K562 (cell line): ENCODE measurements at regions not wholly inside any gene's neighbourhood (a gene's known extent, or its start where the extent isn't known, plus 50 kb on each side); places are given as distances from the start of the nearest gene placed in this dataset.

ENCODE experiments used
- ATAC-seq: fragments of 200-7000 bp; cut with Tn5 transposase; 3 replicates; pipeline ENCODE4 v1.9.1; 2020; ENCODE audit warnings: moderate library complexity
- BruUV-seq: library from RNA; stranded (reverse); fragments of 400-500 nt; replicated peaks from 2 replicates; lab custom pipeline; 2021; lab: Mats Ljungman, UMichigan
- CTCF ChIA-PET: fragments of 300-600 bp; formaldehyde crosslinking; extraction: SDS; loops from one replicate; lab custom pipeline; 2021; ENCODE audit warnings: low intra/inter-chr PET ratio; lab: Yijun Ruan, JAX
- POLR2A ChIA-PET: fragments of 300-600, 350-650 bp; sonication (Branson Sonifier 250); formaldehyde crosslinking; extraction: SDS; loops from one replicate; lab custom pipeline; 2021; ENCODE audit warnings: antibody characterized with exemption, inconsistent platforms; lab: Yijun Ruan, JAX
- DNase-seq, 4 experiments: peaks; one replicate each; pipeline versions ENCODE4 v3.0.0 to v3.0.0-alpha.2; 2011 to 2018; ENCODE audit warnings: low spot score in 3 of 4, mixed read lengths in 3 of 4; ENCODE audit errors: extremely low read depth in 1 of 4
- FAIRE-seq: peaks from 2 replicates; lab custom pipeline; 2011; peaks lifted over from hg19 to GRCh38; lab: Jason Lieb, UNC
- H2AFZ ChIP-seq: 2 replicates; pipeline ENCODE4 v1.6.0; 2011; ENCODE audit warnings: low read depth, low read length, control low read depth, inconsistent platforms
- H3K27ac ChIP-seq: fragments of 200-600 bp; 3 replicates; pipeline ENCODE4 v1.8.0; 2011; ENCODE audit warnings: low read depth, mild to moderate bottlenecking, control low read depth, inconsistent platforms, low read length, moderate library complexity, mixed read lengths; ENCODE audit errors: extremely low read depth
- H3K27me3 ChIP-seq, 2 experiments: fragments of 300-600 bp in 1 of 2; 2 replicates in 1 of 2; 3 replicates in 1 of 2; pipeline versions ENCODE4 v1.6.0 to v1.8.0; 2011; ENCODE audit warnings: inconsistent platforms in 2 of 2, low read length in 2 of 2, mild to moderate bottlenecking in 1 of 2, mixed read lengths in 1 of 2, moderate library complexity in 1 of 2; ENCODE audit not compliant: control insufficient read depth in 2 of 2, insufficient read depth in 2 of 2
- H3K36me3 ChIP-seq: fragments of 300-600 bp; 3 replicates; pipeline ENCODE4 v1.8.0; 2011; ENCODE audit warnings: mild to moderate bottlenecking, low read length, inconsistent platforms; ENCODE audit not compliant: control insufficient read depth, insufficient read depth
- H3K4me1 ChIP-seq, 2 experiments: fragments of 200-600 bp in 1 of 2; replicated peaks in 1 of 2; 2 replicates in 1 of 2; 3 replicates in 1 of 2; pipeline versions ENCODE4 v1.5.1 to v1.8.0; 2011; ENCODE audit warnings: inconsistent platforms in 2 of 2, low read length in 2 of 2, mild to moderate bottlenecking in 1 of 2, mixed read lengths in 1 of 2, moderate library complexity in 1 of 2; ENCODE audit not compliant: control insufficient read depth in 2 of 2, insufficient read depth in 2 of 2
- H3K4me2 ChIP-seq: 2 replicates; pipeline ENCODE4 v1.6.1; 2011; ENCODE audit warnings: low read length, control low read depth, inconsistent platforms, mixed read lengths; ENCODE audit not compliant: insufficient read depth
- H3K4me3 ChIP-seq: fragments of 200-600 bp; sonication (generic), shearing (Covaris generic); 2 replicates; pipeline ENCODE4 v1.5.1; 2016; ENCODE audit warnings: control low read depth, inconsistent platforms
- H3K79me2 ChIP-seq: fragments of 200-600 bp; 3 replicates; pipeline ENCODE4 v1.8.0; 2011; ENCODE audit warnings: low read length, inconsistent platforms; ENCODE audit not compliant: control insufficient read depth, insufficient read depth
- H3K9ac ChIP-seq, 2 experiments: 2 replicates each; pipeline versions ENCODE4 v1.6.0 to v1.6.1; 2011; ENCODE audit warnings: low read depth in 2 of 2, low read length in 2 of 2, control low read depth in 1 of 2, inconsistent platforms in 1 of 2, mild to moderate bottlenecking in 1 of 2, mixed read lengths in 1 of 2; ENCODE audit not compliant: insufficient read depth in 1 of 2
- H3K9me1 ChIP-seq: one replicate; pipeline ENCODE4 v1.6.0; 2011; ENCODE audit warnings: inconsistent platforms, mild to moderate bottlenecking, low read length, moderate library complexity; ENCODE audit not compliant: control insufficient read depth, insufficient read depth
- H3K9me3 ChIP-seq: replicated peaks from 2 replicates; pipeline ENCODE4 v1.5.1; 2011; ENCODE audit warnings: low read depth, low read length, inconsistent platforms; ENCODE audit not compliant: control insufficient read depth, insufficient read depth
- H4K20me1 ChIP-seq: replicated peaks from 2 replicates; pipeline ENCODE4 v1.6.1; 2011; ENCODE audit warnings: low read length, inconsistent platforms, mixed read lengths; ENCODE audit not compliant: control insufficient read depth, insufficient read depth
- ADNP ChIP-seq: fragments of 200-800 bp; sonication (Bioruptor generic); IDR thresholded peaks from 2 replicates; pipeline ENCODE4 v1.6.1; 2016; ENCODE audit warnings: missing genetic modification characterization, missing compliant biosample characterization
- NCOA4 ChIP-seq: fragments of 450-650 bp; IDR thresholded peaks from 2 replicates; pipeline ENCODE4 v1.6.1; 2018; ENCODE audit warnings: mild to moderate bottlenecking; ENCODE audit not compliant: partially characterized antibody
- WGBS: fragments of 100-300 bp; shearing (Covaris generic); methylation state at CpG from one replicate; pipeline ENCODE4 v1.1.6; 2016; ENCODE audit warnings: low coverage, mixed read lengths; ENCODE audit not compliant: insufficient coverage; ENCODE audit errors: missing lambda C conversion rate; 5-methylcytosine and 5-hydroxymethylcytosine counted together
- in situ Hi-C: fragments of 300-500 bp; cut with MboI; formaldehyde crosslinking; loops from 4 replicates; pipeline ENCODE4 v1.15.0; 2018; ENCODE audit warnings: inconsistent platforms, mixed read lengths
- intact Hi-C: fragments of 100-400 bp; cut with micrococcal nuclease; formaldehyde crosslinking; loops from 2 replicates; pipeline ENCODE4 v1.14.2; 2022
- TF ChIP-seq, protein P1 (sequence below): fragments of 250-450 bp; sonication (Bioruptor Pico); IDR thresholded peaks from 2 replicates; pipeline ENCODE4 v1.4.0; 2020; ENCODE audit warnings: mild to moderate bottlenecking, moderate library complexity, borderline replicate concordance
- TF ChIP-seq, protein P2 (sequence below), 2 experiments: IDR thresholded peaks in 1 of 2; conservative IDR thresholded peaks in 1 of 2; 2 replicates each; pipeline ENCODE4 v1.6.1; 2016; ENCODE audit warnings: low read depth in 2 of 2, mild to moderate bottlenecking in 1 of 2, missing compliant biosample characterization in 1 of 2, missing genetic modification characterization in 1 of 2, moderate library complexity in 1 of 2

DNA sequence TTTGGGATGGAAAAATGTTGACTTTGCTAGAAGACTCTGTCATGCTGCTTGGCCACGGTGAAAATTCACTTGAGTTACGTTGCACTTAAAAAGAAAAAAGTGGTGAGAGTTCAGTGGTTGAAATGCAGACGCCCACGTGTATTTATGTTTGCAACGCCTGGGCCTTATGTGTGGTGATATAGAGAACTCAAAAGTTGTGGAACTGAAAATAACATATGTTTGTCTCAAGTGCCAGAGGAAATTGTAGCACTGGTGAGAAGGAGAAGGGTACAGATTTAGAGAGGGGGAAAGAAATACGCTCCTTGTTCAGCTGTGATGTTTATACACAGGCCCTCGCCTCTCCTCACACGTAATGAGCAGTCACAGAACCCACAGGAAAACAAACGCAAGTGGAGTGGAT, 73.6 kb downstream of the EMX2 start:
- no peaks in the 10 kb centered on the region for H3K9me3 ChIP-seq
- no peaks in the 10 kb centered on the region for H3K4me1 ChIP-seq
- in situ Hi-C loops: no loop called here
- H3K9ac ChIP-seq: no peak overlapping the region
- intact Hi-C loops: no loop called here
- no peaks in the 10 kb centered on the region for H3K36me3 ChIP-seq
- no peaks in the 10 kb centered on the region for H4K20me1 ChIP-seq
- WGBS: 0% methylated on average over 7 of the region's 9 CpGs
- ChIA-PET CTCF (no interaction called here), POLR2A (no interaction called here)
- H3K27me3 ChIP-seq: peaks cover 4 to 37% of the 10 kb centered on the region in 2 experiments; a peak in 3 of 5 replicates
- no peaks in the 10 kb centered on the region for H3K79me2 ChIP-seq
- TF ChIP-seq, protein P1, sequence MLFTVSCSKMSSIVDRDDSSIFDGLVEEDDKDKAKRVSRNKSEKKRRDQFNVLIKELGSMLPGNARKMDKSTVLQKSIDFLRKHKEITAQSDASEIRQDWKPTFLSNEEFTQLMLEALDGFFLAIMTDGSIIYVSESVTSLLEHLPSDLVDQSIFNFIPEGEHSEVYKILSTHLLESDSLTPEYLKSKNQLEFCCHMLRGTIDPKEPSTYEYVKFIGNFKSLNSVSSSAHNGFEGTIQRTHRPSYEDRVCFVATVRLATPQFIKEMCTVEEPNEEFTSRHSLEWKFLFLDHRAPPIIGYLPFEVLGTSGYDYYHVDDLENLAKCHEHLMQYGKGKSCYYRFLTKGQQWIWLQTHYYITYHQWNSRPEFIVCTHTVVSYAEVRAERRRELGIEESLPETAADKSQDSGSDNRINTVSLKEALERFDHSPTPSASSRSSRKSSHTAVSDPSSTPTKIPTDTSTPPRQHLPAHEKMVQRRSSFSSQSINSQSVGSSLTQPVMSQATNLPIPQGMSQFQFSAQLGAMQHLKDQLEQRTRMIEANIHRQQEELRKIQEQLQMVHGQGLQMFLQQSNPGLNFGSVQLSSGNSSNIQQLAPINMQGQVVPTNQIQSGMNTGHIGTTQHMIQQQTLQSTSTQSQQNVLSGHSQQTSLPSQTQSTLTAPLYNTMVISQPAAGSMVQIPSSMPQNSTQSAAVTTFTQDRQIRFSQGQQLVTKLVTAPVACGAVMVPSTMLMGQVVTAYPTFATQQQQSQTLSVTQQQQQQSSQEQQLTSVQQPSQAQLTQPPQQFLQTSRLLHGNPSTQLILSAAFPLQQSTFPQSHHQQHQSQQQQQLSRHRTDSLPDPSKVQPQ (CRISPR knock-in tag): no peak
- TF ChIP-seq ADNP (tag): no peak
- TF ChIP-seq NCOA4: no peak
- TF ChIP-seq, protein P2, sequence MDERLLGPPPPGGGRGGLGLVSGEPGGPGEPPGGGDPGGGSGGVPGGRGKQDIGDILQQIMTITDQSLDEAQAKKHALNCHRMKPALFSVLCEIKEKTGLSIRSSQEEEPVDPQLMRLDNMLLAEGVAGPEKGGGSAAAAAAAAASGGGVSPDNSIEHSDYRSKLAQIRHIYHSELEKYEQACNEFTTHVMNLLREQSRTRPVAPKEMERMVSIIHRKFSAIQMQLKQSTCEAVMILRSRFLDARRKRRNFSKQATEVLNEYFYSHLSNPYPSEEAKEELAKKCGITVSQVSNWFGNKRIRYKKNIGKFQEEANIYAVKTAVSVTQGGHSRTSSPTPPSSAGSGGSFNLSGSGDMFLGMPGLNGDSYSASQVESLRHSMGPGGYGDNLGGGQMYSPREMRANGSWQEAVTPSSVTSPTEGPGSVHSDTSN (CRISPR knock-in tag; IDR thresholded peaks at IDR 0.05; ENCODE audit: low read depth): no peak
- TF ChIP-seq, protein P2 (tag; conservative IDR thresholded peaks at IDR 0.05; ENCODE audit: low read depth): no peak
- no peak overlapping the region for H2AFZ ChIP-seq
- H3K27ac ChIP-seq: no peak overlapping the region
- H3K4me2 ChIP-seq: no peak overlapping the region
- H3K4me3 ChIP-seq: no peak overlapping the region
- ATAC-seq: no peak
- FAIRE-seq: no peak
- no TSS peak for BruUV-seq
- H3K9me1 ChIP-seq: no peaks in the 10 kb centered on the region
- no peak for DNase-seq
